ENCODE measurements at regions not wholly inside any gene's neighbourhood (a gene's known extent, or its start where the extent isn't known, plus 50 kb on each side); places are given as distances from the start of the nearest gene placed in this dataset.

DNA sequence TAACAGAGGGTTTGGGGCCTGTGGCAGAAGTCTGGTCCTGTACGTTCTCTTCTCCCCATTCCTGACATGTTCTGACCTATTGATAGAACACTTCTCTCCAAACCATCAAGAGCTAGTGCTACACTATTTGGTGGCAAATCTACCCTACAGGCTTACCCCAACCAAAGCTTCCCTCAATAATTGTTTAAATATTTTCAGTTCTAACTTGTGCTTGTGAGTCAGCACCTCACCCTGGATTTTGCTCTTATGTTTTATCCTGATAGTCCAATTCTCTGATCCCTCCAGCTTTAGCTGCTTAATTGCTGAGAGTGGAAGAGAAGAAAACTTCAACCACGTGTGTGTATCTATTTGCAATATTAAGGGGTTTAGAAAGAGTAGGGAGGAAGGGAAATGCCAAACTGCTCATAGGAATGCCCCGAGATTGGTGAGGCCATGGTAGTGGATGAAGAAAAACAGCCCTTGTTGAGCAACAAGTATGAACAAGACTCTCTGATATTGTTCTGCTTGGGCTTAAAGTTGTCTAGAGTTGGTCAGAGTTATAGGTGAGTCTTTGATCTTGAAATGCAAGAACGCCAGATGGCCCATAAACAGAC, 67.8 kb upstream of the PARD3B start:
- H3K27me3 Mint-ChIP-seq: no peaks in the 10 kb centered on the region
- no peaks in the 10 kb centered on the region for H3K4me1 Mint-ChIP-seq
- Histone ChIP-seq H3K4me3 (ENCODE audit: control extremely low read depth in 1 of 5, extremely low read depth in 1 of 5, insufficient read depth in 1 of 5, low read depth in 2 of 5, low read length in 4 of 5) (no peak overlapping the region), H3K4me1 (ENCODE audit: control insufficient read depth in 2 of 2, insufficient read depth in 2 of 2, low read length in 2 of 2) (no peaks in the 10 kb centered on the region), H3K36me3 (replicated peaks in 1 of 2; ENCODE audit: control extremely low read depth in 1 of 2, control insufficient read depth in 1 of 2, extremely low read depth in 1 of 2, insufficient read depth in 2 of 2, low read length in 1 of 2) (no peaks in the 10 kb centered on the region), H3K4me2 (replicated peaks; ENCODE audit: low read depth, low read length, poor library complexity, severe bottlenecking) (no peak overlapping the region), H3K9me3 (ENCODE audit: control extremely low read depth in 1 of 3, control insufficient read depth in 2 of 3, insufficient read depth in 1 of 3, low read length in 2 of 3) (no peaks in the 10 kb centered on the region), H3K9ac (ENCODE audit: low read length) (no peak overlapping the region), H3K27me3 (replicated peaks in 1 of 4; ENCODE audit: control extremely low read depth in 1 of 4, control insufficient read depth in 3 of 4, insufficient read depth in 4 of 4, low read length in 3 of 4) (no peaks in the 10 kb centered on the region), H2AFZ (ENCODE audit: insufficient read depth, low read depth, low read length, poor library complexity, severe bottlenecking) (no peak overlapping the region), H3K27ac (ENCODE audit: low read length in 2 of 2) (no peak overlapping the region), H3K79me2 (ENCODE audit: control insufficient read depth, insufficient read depth, low read length) (no peaks in the 10 kb centered on the region), H4K20me1 (ENCODE audit: control insufficient read depth, insufficient read depth, low read length, poor library complexity, severe bottlenecking) (no peaks in the 10 kb centered on the region)
- H3K27ac Mint-ChIP-seq: no peak overlapping the region
- WGBS (ENCODE audit: insufficient coverage): 89% methylated on average over 2 of the region's 4 CpGs
- H3K4me3 Mint-ChIP-seq: no peak overlapping the region
- TF ChIP-seq, protein P1, sequence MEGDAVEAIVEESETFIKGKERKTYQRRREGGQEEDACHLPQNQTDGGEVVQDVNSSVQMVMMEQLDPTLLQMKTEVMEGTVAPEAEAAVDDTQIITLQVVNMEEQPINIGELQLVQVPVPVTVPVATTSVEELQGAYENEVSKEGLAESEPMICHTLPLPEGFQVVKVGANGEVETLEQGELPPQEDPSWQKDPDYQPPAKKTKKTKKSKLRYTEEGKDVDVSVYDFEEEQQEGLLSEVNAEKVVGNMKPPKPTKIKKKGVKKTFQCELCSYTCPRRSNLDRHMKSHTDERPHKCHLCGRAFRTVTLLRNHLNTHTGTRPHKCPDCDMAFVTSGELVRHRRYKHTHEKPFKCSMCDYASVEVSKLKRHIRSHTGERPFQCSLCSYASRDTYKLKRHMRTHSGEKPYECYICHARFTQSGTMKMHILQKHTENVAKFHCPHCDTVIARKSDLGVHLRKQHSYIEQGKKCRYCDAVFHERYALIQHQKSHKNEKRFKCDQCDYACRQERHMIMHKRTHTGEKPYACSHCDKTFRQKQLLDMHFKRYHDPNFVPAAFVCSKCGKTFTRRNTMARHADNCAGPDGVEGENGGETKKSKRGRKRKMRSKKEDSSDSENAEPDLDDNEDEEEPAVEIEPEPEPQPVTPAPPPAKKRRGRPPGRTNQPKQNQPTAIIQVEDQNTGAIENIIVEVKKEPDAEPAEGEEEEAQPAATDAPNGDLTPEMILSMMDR (IDR thresholded peaks at IDR 0.05): no peak
- no peak for TF ChIP-seq EZH2 (IDR thresholded peaks at IDR 0.05; ENCODE audit: borderline replicate concordance, insufficient read depth, low read depth, low read length, poor library complexity, severe bottlenecking)
- H3K9me3 Mint-ChIP-seq (ENCODE audit: insufficient read depth): no peaks in the 10 kb centered on the region
- ChIA-PET POLR2A (no interaction called here), CTCF (no interaction called here)
- DNase-seq (no peak), ATAC-seq (ENCODE audit: low read depth) (no peak)
- intact Hi-C loops (cut with micrococcal nuclease): no loop called here

DNA sequence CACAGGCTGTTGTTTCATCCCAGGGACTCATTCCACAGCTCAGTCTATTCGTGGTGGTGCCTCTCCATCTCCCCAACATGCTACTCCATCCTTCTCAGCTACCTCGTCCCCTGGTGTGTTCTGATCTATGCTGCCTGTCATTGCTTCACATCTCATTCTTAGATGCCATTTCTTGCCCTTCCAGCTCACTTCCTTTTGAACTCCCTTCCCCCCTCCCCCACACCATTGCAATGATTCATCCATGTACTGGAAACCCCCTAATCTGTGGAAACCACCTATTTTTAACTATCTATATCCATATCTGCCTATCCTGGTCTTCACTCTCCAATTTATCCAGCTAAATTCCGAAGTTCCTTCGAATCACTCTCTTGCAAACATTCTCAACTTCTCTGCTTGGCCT, 65.7 kb upstream of the PARD3B start:
- CTCF ChIA-PET: no interaction called here
- DNase-seq: no peak
- intact Hi-C loops (cut with micrococcal nuclease): no loop called here
- no peaks in the 10 kb centered on the region for H3K9me3 Mint-ChIP-seq (ENCODE audit: insufficient read depth)
- Histone ChIP-seq H3K9me3 (ENCODE audit: control extremely low read depth in 1 of 3, control insufficient read depth in 2 of 3, insufficient read depth in 1 of 3, low read length in 2 of 3) (no peaks in the 10 kb centered on the region), H3K9ac (ENCODE audit: low read length) (no peak overlapping the region), H3K27me3 (replicated peaks in 1 of 4; ENCODE audit: control extremely low read depth in 1 of 4, control insufficient read depth in 3 of 4, insufficient read depth in 4 of 4, low read length in 3 of 4) (no peaks in the 10 kb centered on the region), H3K4me1 (ENCODE audit: control insufficient read depth in 2 of 2, insufficient read depth in 2 of 2, low read length in 2 of 2) (no peaks in the 10 kb centered on the region), H2AFZ (ENCODE audit: insufficient read depth, low read depth, low read length, poor library complexity, severe bottlenecking) (no peak overlapping the region), H4K20me1 (ENCODE audit: control insufficient read depth, insufficient read depth, low read length, poor library complexity, severe bottlenecking) (no peaks in the 10 kb centered on the region), H3K27ac (ENCODE audit: low read length in 2 of 2) (no peak overlapping the region), H3K4me2 (replicated peaks; ENCODE audit: low read depth, low read length, poor library complexity, severe bottlenecking) (no peak overlapping the region), H3K79me2 (ENCODE audit: control insufficient read depth, insufficient read depth, low read length) (no peaks in the 10 kb centered on the region), H3K36me3 (replicated peaks in 1 of 2; ENCODE audit: control extremely low read depth in 1 of 2, control insufficient read depth in 1 of 2, extremely low read depth in 1 of 2, insufficient read depth in 2 of 2, low read length in 1 of 2) (no peaks in the 10 kb centered on the region), H3K4me3 (ENCODE audit: control extremely low read depth in 1 of 5, extremely low read depth in 1 of 5, insufficient read depth in 1 of 5, low read depth in 2 of 5, low read length in 4 of 5) (no peak overlapping the region)
- no peaks in the 10 kb centered on the region for H3K4me1 Mint-ChIP-seq
- no peak overlapping the region for H3K27ac Mint-ChIP-seq
- POLR2A ChIA-PET: no interaction called here
- no peaks in the 10 kb centered on the region for H3K27me3 Mint-ChIP-seq
- H3K4me3 Mint-ChIP-seq: no peak overlapping the region
- 92% methylated on average over 4 of the region's 4 CpGs for WGBS (ENCODE audit: insufficient coverage)
- no peak for ATAC-seq (ENCODE audit: low read depth)
- no peak for TF ChIP-seq EZH2 (IDR thresholded peaks at IDR 0.05; ENCODE audit: borderline replicate concordance, insufficient read depth, low read depth, low read length, poor library complexity, severe bottlenecking)
- TF ChIP-seq, protein P1 (IDR thresholded peaks at IDR 0.05): no peak
